HG02938 (cell line): ENCODE measurements at regions not wholly inside any gene's neighbourhood (a gene's known extent, or its start where the extent isn't known, plus 50 kb on each side); places are given as distances from the start of the nearest gene placed in this dataset.

Source experiments
- ATAC-seq: cut with Tn5 transposase; IDR thresholded peaks from one replicate; pipeline ENCODE4 v1.9.1; 2021; ENCODE audit warnings: mild to moderate bottlenecking, moderate library complexity; ENCODE audit not compliant: unreplicated experiment

DNA sequence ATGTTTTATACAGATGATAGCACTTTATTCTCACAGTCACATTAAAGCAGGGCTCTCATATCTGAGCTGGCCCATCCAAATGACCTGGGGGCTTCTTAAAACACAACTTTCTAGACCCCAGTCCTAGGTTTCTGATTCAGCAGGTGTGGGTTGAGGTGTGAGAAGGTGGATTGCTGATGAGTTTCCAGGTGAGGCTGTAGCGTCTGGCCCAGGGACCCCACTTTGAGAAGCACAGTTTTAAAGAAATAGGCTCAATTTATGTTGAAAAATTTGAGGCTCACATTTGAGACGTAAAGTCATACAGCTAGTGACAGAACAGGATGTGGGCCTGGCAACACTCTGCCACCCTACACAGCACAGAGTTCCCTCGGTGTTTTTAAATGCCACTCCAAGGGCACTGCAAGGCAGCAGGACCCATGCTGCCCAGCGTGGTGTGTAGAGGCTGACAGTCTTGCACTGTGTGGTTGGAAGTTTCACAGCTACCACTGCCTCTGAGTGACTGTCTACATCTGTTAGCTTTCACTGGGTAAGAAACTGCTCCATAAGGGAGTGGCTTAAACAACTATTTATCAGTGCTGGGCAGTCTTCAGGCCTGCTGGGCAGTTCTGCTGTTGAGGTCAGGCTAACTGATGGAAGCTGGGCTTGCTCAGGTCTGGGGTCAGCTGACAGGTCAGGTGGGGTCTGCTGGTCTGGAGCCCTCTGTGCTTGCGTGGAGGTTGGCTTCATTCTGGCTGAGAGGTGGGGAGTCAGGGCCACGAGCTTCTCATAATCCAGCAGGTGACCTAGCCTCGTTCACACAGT is 319.7 kb downstream of the CXCL12 start:
- no peak for ATAC-seq

DNA sequence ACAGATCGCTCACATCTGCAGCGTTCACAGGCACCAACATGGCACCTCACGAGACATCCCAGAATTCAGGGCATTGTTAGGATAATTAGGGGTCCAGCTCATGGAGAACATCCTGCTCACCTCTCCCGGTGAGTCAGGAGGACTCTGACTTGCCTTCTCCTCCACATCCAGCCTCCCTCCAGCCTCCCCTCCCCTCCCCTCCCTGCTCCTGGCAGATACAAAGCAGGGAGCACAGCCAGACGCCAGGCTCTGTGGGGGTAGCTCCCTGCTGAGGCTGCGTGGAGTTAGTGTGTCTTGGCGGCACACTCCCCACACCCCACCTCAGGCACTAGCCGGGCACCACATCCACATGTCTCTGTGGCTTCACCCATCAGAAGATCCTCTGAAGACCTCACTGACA is 320.6 kb downstream of the CXCL12 start:
- no peak for ATAC-seq

DNA sequence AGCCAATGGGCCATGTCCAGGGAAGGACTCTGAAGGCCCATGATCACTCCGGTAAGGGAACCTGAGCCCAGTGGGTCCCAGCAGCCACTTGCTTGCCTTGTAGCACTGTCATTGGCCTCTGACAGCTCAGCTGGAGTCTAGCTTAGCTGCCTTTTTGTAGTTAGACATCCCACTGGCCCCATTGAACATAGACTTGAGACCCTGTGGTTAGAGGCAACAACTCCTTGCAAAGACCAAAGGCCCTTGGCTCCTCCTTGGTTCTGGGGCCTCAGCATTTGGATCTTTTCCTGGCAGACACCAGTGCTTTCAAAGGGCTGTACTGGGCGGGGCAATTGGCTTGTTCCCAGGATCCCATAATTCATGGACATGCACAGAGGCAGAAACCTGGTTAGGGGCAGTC is 321.2 kb downstream of the CXCL12 start:
- ATAC-seq, result no peak

DNA sequence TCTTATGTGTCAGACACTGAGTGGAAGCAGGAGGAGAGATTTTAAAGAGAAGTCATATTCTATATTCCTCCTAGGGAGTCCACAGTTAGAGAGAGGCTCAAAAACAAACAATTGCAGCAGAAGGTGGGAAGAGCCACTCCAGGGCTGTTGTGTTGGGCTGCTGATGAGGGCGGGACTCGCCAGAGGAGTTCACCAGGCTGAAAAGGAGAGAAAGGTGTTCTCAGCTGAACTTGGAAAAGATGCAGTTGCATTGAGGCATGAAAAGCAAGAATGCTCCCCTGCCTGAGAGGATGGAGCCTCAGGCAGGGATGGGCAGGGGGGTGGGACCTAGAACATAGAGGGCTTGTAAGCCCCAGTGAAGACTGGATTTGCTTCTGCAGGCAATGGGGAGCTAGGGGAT is 324.2 kb downstream of the CXCL12 start:
- no peak for ATAC-seq

DNA sequence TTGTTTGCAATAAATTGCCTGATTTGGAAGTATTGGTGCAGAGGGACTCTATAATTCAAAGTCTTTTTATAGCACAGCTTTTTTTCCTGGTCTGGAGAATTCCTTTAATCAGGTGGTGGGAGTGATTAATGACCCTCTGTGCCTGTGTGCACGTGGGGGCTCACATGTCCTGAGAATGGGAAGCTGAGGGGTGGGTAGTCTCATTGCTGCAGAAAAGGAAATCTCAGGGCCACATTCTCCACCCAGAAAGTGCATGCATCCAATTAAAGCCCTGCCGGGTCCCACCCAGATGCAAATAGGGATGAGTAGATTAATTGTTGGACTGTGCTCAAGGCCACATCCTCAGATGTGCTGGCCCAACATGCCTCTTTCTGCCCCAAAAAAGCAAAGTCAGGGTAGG is 324.7 kb downstream of the CXCL12 start:
- no peak for ATAC-seq

DNA sequence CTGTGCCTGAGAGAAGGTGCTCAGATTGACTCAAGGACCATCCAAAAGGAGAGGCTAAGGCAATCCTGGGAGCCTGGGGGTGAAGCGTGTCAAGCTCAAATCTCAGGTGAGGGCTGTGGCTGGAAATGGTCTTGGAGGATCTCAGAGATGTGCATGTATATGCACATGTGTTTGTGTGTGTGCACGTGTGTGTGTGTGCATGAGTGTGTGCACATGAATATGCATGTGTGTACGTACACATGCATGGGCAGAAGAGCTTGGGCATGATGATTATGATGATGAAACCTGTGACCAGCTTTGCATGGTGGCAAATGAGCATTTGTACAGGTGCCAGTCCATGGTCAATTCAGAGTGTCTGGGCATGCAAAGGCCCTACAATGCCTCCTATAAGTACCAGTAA is 326.6 kb downstream of the CXCL12 start:
- no peak for ATAC-seq

DNA sequence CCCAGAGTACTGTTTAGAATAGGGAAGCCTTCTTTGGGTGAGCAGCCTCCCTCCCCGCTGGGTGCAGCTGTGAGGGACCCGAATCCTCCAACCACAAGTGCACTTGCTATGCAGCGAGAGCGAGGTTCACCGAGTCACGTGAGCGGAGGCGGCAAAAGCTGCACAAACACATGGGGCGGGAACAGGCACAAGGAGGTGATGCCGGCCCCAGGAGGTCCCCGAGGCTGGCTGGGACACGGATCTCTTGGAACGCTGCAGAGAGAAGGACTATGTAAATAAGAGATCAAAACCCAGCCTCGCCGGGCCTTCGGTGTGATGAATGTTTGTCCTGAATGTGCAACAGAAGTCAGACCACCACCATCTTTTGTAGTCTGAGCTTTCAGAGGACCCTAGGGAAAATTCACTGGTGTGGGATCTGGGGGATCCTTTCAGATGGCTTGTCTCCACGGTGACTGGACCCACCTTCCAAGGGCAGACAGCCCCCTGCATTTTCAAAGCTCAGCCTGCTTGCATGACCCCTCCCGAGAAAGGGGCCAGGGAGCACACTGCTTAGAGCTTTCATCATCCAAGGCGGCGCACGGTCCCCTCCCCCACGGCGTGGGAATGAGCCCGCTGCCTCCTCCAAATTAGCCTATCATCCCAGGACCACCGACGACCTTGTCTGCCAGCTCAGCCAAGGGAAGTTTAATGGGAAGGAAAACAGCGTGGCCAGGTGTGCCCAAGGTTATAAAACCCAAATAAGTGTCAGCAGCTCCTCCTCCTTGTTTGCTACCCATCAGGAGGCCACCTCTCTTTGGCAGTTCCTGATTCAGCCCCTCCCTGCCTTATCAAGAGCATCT is 327.7 kb downstream of the CXCL12 start:
- ATAC-seq, result no peak

DNA sequence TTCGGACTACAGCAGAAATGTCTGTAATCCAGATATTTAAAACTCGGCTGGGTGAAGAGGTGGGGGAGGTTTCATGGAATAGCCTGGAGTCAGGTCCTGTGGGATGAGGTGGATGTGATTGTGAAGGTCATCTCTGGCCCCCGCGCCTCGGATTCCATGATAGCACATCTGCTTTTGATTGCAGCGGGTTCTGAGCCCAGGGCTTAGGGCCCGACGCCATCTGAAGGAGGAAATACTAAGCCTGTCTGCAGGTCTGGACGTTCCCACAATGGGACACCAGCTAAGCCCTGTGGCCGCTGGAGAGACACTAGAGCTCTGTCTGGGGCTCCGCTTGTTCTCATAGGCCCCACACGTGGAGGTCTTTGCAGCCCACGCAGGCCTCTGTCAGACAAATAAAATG is 328.7 kb downstream of the CXCL12 start:
- ATAC-seq, result no peak

DNA sequence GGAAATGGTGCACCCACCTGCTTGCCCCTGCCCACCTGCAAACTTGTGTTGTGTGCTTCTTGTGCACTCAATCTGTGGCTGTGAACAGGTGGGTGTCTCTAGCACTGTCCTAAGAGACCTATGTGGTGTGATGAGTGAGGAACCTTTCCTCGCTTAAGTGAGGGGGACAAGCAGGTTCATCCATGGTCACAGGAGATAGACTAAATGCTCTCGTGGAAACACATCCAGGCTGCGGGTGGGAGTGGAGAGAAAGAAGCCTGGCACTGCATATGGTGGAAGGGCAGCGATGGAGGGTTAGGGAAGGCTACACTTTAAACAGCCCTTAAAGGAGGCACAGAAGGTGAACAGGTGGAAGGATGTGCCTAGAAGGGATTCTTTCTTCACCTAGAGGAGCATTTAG is 330.9 kb downstream of the CXCL12 start:
- no peak for ATAC-seq

DNA sequence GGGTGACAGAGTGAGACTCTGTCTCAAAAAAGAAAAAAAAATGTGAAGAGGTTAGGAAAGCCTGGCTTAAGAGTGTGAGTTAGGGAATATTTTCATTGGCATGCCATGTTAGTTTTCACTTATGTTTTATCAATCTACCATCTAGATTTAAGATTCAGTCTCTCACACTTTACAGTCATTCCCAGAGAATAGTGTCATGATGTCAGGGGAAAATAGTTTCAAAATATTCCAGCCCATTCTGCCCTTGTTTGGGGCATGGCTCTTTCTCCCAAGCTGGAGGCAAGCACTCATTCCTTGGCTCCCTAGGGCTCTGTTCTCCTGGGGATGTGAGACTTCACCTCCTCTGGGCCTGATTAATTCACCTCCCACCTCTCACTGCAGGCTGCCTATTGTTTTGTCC is 331.5 kb downstream of the CXCL12 start:
- no peak for ATAC-seq

DNA sequence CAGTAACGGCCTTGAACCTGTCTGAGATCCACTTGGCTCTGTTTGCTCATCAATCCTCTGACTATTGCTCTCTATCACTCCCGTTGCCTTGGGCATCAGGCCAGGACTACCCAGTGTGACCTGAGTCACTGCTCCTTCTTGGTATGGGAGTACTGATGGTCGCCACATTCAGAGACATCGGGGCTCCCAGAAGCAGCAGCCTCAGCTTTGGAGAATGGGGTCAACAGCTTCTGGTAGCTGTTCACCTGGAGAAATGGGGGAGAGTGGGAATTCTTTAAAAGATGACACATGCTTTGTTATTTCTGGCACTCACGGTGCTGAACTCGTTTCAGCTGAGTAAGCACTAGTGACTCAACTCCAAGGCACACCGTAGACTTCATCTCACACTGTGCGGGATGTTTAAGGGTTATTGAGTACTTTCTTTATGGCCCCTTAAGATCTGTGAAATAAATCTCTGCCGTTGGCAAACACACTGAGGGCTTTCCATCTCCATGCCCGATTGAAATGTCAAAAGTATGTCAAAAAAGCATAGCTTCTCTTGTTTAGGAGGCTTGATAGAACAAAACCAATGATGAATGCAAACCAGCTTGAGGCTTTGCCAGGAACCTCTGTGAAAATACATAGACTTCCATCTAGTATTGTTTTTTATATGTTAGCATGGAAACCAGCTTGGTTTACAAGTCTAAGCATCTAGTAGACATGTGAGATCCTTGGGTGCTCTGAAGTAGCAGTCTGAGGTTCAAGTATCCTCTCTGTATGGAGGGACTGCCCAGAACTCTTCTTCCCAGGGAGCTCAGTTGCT is 333.1 kb downstream of the CXCL12 start:
- ATAC-seq, result no peak

DNA sequence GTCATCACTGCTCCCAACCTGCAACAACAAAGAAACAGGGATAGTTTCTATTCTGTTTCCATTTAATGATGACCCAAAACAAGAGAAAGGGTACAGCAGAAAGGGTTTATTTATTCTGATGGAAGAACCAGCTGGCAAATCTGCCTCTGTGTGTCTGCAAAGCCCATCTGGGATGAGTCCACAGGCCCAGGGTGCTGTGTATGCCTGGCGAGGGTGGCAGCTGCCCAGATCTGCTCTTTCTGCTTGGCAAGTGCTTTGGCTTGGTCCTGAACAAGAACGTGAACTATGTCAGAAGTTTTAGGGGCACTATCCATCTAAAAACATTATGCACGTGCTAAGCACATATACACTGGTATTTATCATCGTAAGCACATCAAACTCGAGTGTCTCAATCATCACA is 333.8 kb downstream of the CXCL12 start:
- no peak for ATAC-seq

DNA sequence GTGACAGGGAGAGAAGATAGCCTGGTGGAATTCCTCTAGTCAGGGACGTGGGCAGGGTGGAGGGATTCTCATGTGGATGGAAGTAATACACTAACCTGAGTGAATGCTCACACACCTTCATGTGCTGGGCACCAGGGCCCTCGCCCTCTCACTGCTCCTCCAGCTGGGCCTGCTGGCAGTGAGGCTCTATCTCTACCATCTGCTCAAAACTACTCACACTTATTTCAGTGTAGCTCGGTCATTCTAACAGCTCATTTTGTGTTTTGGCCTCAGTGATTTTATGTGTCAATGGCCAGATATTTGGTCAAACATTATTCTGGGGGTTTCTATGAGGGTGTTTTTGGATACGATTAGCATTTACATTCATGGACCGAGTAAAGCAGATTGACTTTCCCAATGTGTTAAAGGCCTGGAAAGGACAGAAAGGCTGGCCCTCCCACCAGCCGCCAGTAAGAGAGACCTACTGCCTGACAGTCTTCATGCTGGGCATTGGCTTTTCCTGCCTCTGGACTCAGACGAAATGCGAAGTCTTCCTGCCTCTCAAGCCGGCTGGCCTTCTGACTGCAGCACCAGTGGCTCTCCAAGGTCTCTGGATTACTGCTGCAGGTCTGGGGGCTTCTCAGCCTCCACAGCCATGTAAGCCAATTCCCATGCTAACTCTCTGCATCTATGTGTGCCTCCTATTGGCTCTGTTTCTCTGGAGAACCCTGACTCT is 335.4 kb downstream of the CXCL12 start:
- ATAC-seq, result no peak

DNA sequence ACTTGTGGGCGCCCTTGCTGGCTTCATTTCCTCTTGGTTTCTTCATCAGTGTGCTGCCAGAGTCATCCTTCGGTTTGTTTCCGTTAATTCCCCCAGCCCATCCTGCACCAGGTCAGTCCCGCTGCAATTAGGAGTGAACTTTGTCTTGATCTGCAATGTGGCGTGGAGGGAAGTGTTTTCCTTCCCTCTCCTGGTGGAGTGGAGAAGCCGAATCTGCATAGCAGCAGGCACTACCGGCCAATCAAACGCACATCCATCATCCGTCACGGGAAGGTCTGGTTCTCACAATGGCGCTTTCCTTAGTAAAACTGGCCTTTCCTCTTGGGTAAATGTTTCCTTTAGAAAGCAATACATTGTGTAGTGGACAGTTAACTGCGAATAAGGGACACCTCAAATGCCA is 337.5 kb downstream of the CXCL12 start:
- ATAC-seq, result no peak

DNA sequence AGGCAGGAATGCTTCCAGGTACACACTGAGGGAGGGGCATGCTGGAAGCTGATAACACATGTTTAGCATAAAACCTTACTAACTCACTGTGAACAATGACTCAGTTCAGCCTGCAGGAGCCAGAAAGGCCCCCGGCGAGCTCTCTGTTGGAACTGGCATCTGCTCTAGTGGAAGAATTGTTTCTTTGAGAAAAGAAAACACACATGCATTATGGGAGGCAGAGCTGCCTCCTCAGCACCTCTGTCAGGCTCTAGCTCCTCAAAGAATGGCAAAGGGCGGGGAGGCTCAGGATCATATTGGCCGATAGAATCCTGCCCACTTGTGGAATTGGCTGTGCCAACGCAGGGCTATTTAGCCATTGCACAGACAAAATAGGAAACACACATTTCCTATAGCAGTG is 338.3 kb downstream of the CXCL12 start:
- no peak for ATAC-seq

DNA sequence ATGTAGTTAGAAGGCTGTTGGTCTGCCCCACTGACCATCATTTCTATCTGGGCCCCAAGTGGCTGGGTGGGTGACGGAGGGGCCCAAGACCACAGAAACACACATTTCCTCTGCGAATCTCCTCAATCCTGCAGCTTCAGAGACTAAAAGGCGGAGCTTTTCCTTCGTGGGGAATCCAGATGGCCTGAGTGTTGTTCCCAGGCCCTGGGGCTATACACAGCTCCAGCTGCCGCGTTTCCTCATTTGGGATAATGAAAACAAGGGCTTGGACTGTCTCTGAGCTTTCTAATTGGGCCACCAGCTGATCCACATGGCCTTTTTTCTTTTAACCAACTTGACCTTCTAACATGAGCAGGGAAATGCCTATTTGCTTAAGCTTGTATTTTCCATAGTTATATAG is 339.9 kb downstream of the CXCL12 start:
- no peak for ATAC-seq

DNA sequence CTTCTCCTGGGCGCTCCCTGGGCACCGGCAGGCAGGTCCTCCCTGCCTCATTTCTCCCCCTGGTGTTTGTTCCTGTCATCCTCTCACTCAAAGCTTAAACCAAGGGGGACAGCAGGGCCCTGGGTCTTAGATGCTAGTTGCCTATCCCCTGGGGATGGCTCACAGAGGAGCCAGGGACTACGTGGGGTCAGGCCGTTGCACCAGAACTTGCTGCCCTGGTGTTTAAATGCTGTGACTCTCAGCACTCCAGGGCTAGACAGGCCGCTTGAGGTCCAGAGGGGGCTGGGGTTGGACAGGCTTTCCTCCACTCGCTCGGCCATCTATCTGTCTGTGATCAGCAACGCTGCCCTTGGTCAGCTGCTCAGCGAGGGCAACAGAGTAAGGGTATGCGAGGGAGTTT is 340.3 kb downstream of the CXCL12 start:
- ATAC-seq, result no peak

DNA sequence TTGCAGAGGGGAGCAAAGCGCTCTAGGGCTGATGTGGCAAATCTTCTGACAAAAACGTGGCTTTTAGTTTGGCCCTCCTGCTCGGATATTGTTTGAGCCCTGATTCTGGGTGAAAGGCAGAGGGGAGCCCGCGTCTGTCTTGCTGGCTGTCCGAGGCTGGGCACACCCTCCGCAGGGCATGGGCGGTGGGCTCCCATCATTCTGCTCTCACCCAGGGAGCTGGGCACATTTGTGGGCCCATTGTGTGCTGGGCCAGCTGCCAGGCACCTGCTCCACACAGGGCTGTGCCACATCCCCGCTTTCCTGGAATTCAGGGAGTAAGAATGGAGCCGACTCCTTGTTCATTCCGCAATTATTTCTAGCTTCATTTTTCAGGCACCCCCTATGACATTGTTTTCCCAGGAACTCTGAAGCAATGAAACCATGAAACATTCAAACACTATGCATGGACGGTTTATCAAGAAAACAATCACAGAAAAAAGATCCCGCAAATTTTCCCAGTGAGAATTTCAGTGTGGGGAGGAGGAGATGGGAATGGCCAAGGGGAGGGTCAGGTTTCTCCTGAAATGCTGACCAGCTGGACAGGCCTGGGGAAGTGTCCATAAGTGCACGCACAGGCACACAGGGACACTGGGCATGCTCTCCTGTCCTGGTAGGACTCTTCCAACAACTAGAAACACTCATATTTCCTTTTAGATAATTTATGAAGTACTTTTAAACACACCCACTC is 341.1 kb downstream of the CXCL12 start:
- no peak for ATAC-seq

DNA sequence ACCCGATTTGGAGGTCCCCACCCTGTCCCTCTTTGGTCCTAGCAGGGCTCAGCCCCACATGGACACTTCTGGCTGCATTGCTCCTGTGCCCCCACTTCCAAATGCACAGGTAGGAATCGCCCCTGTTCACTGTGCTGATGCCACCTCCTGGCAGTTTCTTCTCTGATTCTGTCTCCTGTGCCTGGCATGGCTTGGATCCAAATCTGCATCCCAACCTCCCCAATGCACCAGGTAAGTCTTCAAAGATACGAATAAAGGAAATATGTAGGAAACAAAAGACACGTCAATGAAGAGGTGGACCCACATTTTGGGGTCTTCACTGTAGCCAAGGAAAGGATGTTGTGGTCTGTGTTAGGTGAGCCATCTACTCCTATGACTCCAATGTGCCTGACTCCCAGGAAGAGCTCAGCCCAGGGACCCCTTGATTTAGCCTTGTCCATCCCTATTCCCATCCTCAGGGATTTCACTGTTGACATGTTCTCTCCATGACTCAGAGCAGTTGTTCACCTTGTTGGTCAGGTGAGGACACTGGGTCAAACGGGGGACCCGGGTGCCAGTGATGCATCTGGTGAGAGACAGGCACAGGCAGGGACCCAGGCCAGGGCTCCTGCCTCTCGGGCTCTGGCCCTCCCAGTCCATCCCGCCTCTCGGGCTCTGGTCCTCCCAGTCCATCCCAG is 341.8 kb downstream of the CXCL12 start:
- no peak for ATAC-seq
